DMS79 treated with DMSO at 0.1 percent for 48 hours (cell line): ENCODE measurements at regions not wholly inside any gene's neighbourhood (a gene's known extent, or its start where the extent isn't known, plus 50 kb on each side); places are given as distances from the start of the nearest gene placed in this dataset.

Experiments
- DNase-seq: peaks from one replicate; lab custom pipeline; 2025; lab: John Stamatoyannopoulos, UW

- no peak for DNase-seq
Observed at GRCh38 chr14:53516261-53516774, 363.2 kb upstream of the DDHD1 start.

- DNase-seq = peak; percentile 56
Observed at GRCh38 chr14:53515276-53515675, 362.2 kb upstream of the DDHD1 start.

DNA sequence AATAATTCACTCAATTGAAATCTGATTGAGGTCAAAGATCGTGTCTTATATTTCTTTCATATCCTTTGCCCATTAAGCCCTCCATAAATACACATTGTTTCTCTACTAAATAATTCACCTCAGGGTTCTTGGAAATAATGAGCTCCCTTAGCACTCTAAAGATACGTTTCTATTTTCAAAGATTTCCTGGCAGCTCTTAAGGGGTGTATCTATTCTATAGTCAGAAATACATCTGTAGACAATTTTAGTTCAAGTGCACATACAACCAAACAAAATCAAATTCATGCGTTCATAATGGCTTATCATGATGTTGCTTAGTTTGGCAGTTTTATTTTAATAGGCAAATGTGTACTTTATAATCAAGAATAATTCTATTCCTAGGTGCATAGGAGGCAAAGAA lies 361.1 kb upstream of the DDHD1 start:
- no peak for DNase-seq

DNA sequence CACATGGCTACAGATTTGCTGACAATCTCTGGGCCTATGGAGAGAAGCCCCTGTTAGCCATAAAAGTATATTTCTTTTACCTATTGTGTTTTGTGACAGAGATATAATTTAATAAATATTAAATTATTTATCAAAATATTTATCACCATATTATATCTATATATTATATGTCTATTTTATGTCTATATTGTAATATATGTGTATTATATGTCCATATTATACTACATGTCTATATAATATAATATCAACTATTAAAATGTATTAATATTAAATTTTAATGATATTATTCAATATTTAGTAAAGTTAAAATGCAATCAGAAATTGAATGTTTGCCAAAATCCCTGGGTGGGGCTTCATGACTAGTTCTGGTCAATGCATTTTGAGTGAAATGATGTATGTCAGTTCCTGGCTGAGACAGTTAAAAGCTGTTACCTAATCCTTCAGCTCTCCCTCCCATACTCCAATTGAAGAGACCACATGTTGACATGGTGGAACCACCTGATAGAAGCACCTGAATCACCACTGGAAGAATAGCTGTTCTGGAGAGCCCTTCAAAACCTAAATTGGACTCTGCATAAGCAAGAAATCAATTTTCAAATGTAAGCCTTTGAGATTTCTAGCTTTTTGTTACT lies 357.3 kb upstream of the DDHD1 start:
- peak; percentile 100 for DNase-seq

GRCh38 chr14:53509276-53510244 lies 356.4 kb upstream of the DDHD1 start:
- peak; percentile 98 for DNase-seq

DNA sequence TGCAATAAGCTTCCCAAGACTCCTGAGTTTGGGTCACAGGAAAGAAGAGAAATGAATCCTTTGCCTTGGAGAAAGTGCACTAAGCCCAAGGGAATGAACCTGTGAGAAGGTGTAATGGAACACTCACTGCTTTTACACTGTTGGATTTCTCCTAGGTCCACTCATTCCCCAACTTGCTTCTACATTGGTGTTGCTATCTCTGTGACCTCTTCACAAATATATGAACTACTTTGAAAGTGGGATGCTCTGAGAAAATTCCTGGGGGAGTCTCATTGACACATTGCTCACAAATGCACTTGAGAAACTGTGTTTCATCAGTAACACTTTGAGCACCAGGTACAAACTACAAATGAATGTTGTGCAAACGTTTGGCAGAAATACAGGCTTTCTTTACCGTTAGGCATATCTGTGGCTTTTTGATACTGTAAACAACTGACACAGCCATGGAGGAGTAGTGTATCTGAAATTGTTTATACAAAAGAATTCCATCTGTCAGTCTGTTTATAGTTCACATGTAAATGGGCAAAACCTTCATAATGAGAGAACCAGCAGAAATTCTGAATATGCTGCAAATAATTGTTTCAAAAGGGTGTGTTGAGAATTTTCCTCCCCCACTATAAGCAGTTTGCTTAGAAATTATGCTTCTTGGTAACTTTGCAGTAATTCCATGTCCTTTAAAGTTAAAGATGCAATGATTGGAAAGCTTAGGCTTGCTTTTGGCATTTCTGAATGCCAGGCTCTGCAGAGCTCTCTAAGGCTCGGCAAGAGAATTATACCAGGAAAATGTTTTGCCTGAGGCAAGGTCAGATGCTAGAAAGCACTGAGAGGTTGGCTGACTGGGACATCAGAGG lies 348.5 kb upstream of the DDHD1 start:
- no peak for DNase-seq

DNA sequence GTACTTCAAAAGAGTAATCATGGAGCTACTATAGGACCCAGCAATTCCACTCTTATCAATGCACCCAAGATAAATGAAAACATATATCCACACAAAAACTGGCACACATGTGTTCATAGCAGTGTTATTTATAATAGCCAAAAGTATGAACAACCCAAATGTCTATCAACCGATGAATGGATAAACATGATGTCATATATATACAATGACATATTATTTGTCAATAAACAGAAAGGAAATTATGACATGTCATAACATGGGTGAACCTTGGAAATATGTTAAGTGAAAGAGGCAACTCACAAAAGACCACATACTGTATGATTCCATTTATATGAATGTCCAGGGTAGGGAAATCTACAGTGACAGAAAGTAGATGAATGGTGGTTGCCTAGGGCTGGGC lies 347.1 kb upstream of the DDHD1 start:
- DNase-seq = no peak

- no peak for DNase-seq
Observed at GRCh38 chr14:53496668-53497067, 343.5 kb upstream of the DDHD1 start.

DNA sequence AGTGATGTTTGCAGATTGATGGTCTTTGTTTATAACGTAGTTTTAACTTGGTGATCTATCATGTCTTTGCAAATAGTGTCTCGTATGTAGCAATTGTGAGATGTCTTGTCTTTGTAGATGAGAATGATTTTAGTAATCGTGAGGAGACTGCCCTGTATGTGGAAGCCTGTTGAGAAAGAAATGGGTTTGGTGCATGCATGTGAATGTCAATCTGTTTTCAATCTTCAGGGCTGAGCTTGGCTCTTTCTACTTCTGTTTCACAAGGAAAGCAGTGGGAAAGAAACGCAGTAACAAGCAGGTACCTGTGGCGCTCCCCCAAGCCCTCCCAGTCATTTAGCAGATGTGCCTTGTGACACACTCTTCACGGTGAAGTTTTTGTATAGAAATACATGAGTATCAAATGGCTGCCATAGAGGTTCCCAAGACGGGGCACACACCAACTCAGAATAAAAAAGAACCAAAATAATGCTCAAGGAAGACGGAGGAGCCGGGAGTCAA lies 342.8 kb upstream of the DDHD1 start:
- DNase-seq = no peak

- no peak for DNase-seq
Observed at GRCh38 chr14:53494587-53494986, 341.5 kb upstream of the DDHD1 start.

GRCh38 chr14:53493860-53494259 lies 340.7 kb upstream of the DDHD1 start:
- peak; percentile 61 for DNase-seq

DNA sequence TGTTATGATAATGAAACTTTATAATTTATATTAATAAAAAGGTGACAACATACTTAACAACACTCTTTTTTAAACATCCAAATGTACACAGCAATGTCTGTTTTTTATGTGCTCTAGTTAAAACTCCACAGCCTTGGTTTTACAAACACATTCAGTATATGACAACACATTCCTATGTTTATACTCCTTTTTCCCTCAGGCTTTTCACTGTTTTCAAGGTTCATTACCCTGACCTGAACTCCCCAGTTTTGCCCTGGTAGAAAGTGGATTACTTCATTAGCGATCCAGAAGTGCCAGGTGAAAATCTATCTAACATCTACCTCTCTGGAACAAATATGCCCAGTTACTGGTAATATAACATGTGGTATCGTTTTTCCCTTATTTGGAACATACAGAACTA lies 340.2 kb upstream of the DDHD1 start:
- no peak for DNase-seq

- no peak for DNase-seq
Observed at GRCh38 chr14:53491884-53492277, 338.8 kb upstream of the DDHD1 start.

GRCh38 chr14:53491256-53491883 lies 338.2 kb upstream of the DDHD1 start:
- DNase-seq = no peak

GRCh38 chr14:53478174-53478573 lies 325.1 kb upstream of the DDHD1 start:
- DNase-seq = no peak

GRCh38 chr14:53473480-53473879 lies 320.4 kb upstream of the DDHD1 start:
- DNase-seq = no peak

- no peak for DNase-seq
Observed at GRCh38 chr14:53472306-53472705, 319.2 kb upstream of the DDHD1 start.

GRCh38 chr14:53470351-53471043 lies 317.4 kb upstream of the DDHD1 start:
- no peak for DNase-seq

DNA sequence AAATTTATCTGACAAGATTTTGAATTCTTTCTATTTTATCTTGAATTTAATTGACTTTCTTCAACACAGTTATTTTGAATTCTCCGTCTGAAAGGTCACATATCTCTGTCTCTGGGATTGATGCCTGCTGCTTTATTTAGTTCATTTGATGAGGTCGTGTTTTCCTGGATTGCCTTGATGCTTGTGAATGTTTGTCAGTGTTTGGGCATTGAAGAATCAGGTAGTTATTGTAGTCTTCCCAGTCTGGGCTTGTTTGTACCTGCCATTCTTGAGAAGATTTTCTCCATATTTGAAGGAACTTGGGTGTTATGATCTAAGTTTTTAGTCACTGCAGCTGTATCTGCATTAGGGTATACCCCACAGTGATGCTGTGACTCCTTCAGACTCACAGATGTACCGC lies 315.8 kb upstream of the DDHD1 start:
- DNase-seq = no peak

- no peak for DNase-seq
Observed at GRCh38 chr14:53464376-53464775, 311.3 kb upstream of the DDHD1 start.
